GM04503 (cell line): ENCODE measurements at regions not wholly inside any gene's neighbourhood (a gene's known extent, or its start where the extent isn't known, plus 50 kb on each side); places are given as distances from the start of the nearest gene placed in this dataset.

Experiments
- DNase-seq: peaks from one replicate; pipeline ENCODE4 v3.0.0-alpha.2; 2012; ENCODE audit warnings: low read depth

- no peak for DNase-seq
Observed at GRCh38 chr19:28883241-28883693, 329.7 kb downstream of the UQCRFS1 start.

- DNase-seq: no peak
Observed at GRCh38 chr19:28882818-28883217, 330.1 kb downstream of the UQCRFS1 start.

- DNase-seq: no peak
Observed at GRCh38 chr19:28881616-28882015, 331.3 kb downstream of the UQCRFS1 start.

- DNase-seq: no peak
Observed at GRCh38 chr19:28880735-28881401, 332.1 kb downstream of the UQCRFS1 start.

- DNase-seq: no peak
Observed at GRCh38 chr19:28878862-28879566, 333.9 kb downstream of the UQCRFS1 start.

GRCh38 chr19:28876609-28877123, 336.3 kb downstream of the UQCRFS1 start:
- DNase-seq: no peak

- DNase-seq: no peak
Observed at GRCh38 chr19:28874742-28875141, 338.2 kb downstream of the UQCRFS1 start.

- DNase-seq: no peak
Observed at GRCh38 chr19:28873301-28873700, 339.6 kb downstream of the UQCRFS1 start.

- DNase-seq: no peak
Observed at GRCh38 chr19:28871099-28871725, 341.7 kb downstream of the UQCRFS1 start.

- DNase-seq: no peak
Observed at GRCh38 chr19:28869459-28869858, 343.5 kb downstream of the UQCRFS1 start.

GRCh38 chr19:28868836-28869235, 344.1 kb downstream of the UQCRFS1 start:
- DNase-seq: no peak

- no peak for DNase-seq
Observed at GRCh38 chr19:28867978-28868377, 345.0 kb downstream of the UQCRFS1 start.

GRCh38 chr19:28864577-28865042, 348.3 kb downstream of the UQCRFS1 start:
- DNase-seq: no peak

GRCh38 chr19:28864024-28864503, 348.9 kb downstream of the UQCRFS1 start:
- DNase-seq: no peak

- no peak for DNase-seq
Observed at GRCh38 chr19:28862238-28862637, 350.7 kb downstream of the UQCRFS1 start.

- no peak for DNase-seq
Observed at GRCh38 chr19:28859811-28860210, 353.1 kb downstream of the UQCRFS1 start.

GRCh38 chr19:28858933-28859332, 354.0 kb downstream of the UQCRFS1 start:
- no peak for DNase-seq

- DNase-seq: no peak
Observed at GRCh38 chr19:28857967-28858366, 355.0 kb downstream of the UQCRFS1 start.

- DNase-seq: no peak
Observed at GRCh38 chr19:28855216-28855615, 357.7 kb downstream of the UQCRFS1 start.

GRCh38 chr19:28847468-28847867, 365.5 kb downstream of the UQCRFS1 start:
- DNase-seq: peak; percentile 1

- DNase-seq: no peak
Observed at GRCh38 chr19:28846094-28846812, 366.7 kb downstream of the UQCRFS1 start.
